Large intestine (tissue), 3 donors: ENCODE measurements at regions not wholly inside any gene's neighbourhood (a gene's known extent, or its start where the extent isn't known, plus 50 kb on each side); places are given as distances from the start of the nearest gene placed in this dataset.
"Not testable (repeated sequence)": the region's sequence is repeated elsewhere in the genome, so short reads cannot be mapped to it uniquely, and the experiment has no call there.

ENCODE experiments used
- DNase-seq, 2 donors: peaks; one replicate each; pipeline versions ENCODE4 v3.0.0 to v3.0.0-alpha.2; 2013
- H3K27ac ChIP-seq: one replicate; pipeline ENCODE4 v1.5.1; 2013; ENCODE audit warnings: low read length
- H3K27me3 ChIP-seq: 2 replicates; pipeline ENCODE4 v1.6.1; 2013; ENCODE audit warnings: low read length; ENCODE audit not compliant: control insufficient read depth, insufficient read depth
- H3K36me3 ChIP-seq: 2 replicates; pipeline ENCODE4 v1.6.1; 2013; ENCODE audit warnings: low read length; ENCODE audit not compliant: control insufficient read depth, insufficient read depth
- H3K4me1 ChIP-seq: one replicate; pipeline ENCODE4 v1.6.1; 2013; ENCODE audit warnings: low read length; ENCODE audit not compliant: control insufficient read depth, insufficient read depth
- H3K4me3 ChIP-seq: one replicate; pipeline ENCODE4 v1.5.1; 2013; ENCODE audit warnings: low read length
- H3K9me3 ChIP-seq: one replicate; pipeline ENCODE4 v1.6.1; 2013; ENCODE audit warnings: mild to moderate bottlenecking, low read depth, low read length, moderate library complexity; ENCODE audit not compliant: control insufficient read depth
- WGBS: methylation state at CpG from one replicate; pipeline ENCODE4 v1.1.5; 2013; ENCODE audit warnings: low lambda C conversion rate; ENCODE audit not compliant: insufficient coverage; 5-methylcytosine and 5-hydroxymethylcytosine counted together

DNA sequence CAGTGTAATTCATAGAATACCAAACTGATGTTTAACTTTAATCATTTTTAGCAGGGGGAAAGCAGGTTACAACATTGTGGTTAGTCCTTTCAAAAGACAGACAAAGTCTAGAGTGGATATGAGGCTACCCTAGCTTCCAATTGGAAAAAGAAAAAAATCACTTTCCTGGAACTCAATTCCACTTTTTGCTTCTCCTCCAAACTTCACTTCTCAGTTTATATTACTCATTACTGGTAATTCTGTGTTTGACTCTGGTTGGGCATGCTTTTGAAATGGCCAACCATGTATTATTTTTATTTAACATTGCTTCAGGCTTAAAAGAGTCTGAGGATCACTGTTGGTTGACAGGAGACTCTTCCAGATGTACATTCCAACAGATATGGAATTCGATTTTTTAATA, 84.8 kb downstream of the RAP2B start:
- no peaks in the 10 kb centered on the region for H3K9me3 ChIP-seq
- 50% methylated on average over 1 of the region's 1 CpG for WGBS
- H3K4me3 ChIP-seq = no peak overlapping the region
- no peaks in the 10 kb centered on the region for H3K4me1 ChIP-seq
- H3K27ac ChIP-seq = no peak overlapping the region
- no peaks in the 10 kb centered on the region for H3K36me3 ChIP-seq
- no peaks in the 10 kb centered on the region for H3K27me3 ChIP-seq
- no peak for DNase-seq

- no CpG with 5 or more reads among the region's 7 CpGs for WGBS
Observed at GRCh38 chr3:153247331-153248330, 85.6 kb downstream of the RAP2B start.

DNA sequence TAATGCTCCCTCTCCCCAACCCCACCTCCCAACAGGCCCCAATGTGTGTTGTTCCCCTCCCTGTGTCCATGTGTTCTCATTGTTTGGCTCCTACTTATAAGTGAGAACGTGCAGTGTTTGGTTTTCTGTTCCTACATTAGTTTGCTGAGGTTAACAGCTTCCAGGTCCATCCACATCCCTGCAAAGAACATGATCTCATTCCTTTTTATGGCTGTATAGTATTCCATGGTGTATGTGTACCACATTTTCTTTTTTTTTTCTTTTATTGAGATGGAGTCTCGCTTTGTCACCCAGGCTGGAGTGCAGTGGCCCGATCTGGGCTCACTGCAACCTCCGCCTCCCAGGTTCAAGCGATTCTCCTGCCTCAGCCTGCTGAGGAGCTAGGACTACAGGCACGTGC, 86.8 kb downstream of the RAP2B start:
- not testable (repeated sequence) for H3K9me3 ChIP-seq, H3K4me3 ChIP-seq, DNase-seq, H3K27me3 ChIP-seq, H3K27ac ChIP-seq, H3K4me1 ChIP-seq, H3K36me3 ChIP-seq
- WGBS = no CpG with 5 or more reads among the region's 6 CpGs

More at GRCh38 chr3:153247331-153248330, 85.6 kb downstream of the RAP2B start:
- Histone ChIP-seq H3K4me1 (no peaks in the 10 kb centered on the region), H3K27me3 (no peaks in the 10 kb centered on the region), H3K27ac (no peak overlapping the region), H3K36me3 (no peaks in the 10 kb centered on the region), H3K4me3 (no peak overlapping the region), H3K9me3 (no peaks in the 10 kb centered on the region)
- DNase-seq = no peak

GRCh38 chr3:153249906-153250305, 87.9 kb downstream of the RAP2B start:
- Histone ChIP-seq H3K4me3 (no peak overlapping the region), H3K27ac (no peak overlapping the region), H3K9me3 (no peaks in the 10 kb centered on the region), H3K27me3 (no peaks in the 10 kb centered on the region), H3K4me1 (no peaks in the 10 kb centered on the region), H3K36me3 (no peaks in the 10 kb centered on the region)
- WGBS = no CpG with 5 or more reads among the region's 2 CpGs
- DNase-seq = no peak

GRCh38 chr3:153250446-153250845, 88.4 kb downstream of the RAP2B start:
- Histone ChIP-seq H3K27ac (no peak overlapping the region), H3K4me3 (no peak overlapping the region), H3K36me3 (no peaks in the 10 kb centered on the region), H3K9me3 (no peaks in the 10 kb centered on the region), H3K4me1 (no peaks in the 10 kb centered on the region), H3K27me3 (no peaks in the 10 kb centered on the region)
- 100% methylated on average over 1 of the region's 2 CpGs for WGBS
- no peak for DNase-seq

GRCh38 chr3:153252963-153253362, 90.9 kb downstream of the RAP2B start:
- no peak overlapping the region for H3K4me3 ChIP-seq
- no CpG with 5 or more reads among the region's 3 CpGs for WGBS
- H3K4me1 ChIP-seq = no peaks in the 10 kb centered on the region
- H3K36me3 ChIP-seq = no peaks in the 10 kb centered on the region
- no peak overlapping the region for H3K27ac ChIP-seq
- DNase-seq = no peak
- no peaks in the 10 kb centered on the region for H3K9me3 ChIP-seq
- no peaks in the 10 kb centered on the region for H3K27me3 ChIP-seq

DNA sequence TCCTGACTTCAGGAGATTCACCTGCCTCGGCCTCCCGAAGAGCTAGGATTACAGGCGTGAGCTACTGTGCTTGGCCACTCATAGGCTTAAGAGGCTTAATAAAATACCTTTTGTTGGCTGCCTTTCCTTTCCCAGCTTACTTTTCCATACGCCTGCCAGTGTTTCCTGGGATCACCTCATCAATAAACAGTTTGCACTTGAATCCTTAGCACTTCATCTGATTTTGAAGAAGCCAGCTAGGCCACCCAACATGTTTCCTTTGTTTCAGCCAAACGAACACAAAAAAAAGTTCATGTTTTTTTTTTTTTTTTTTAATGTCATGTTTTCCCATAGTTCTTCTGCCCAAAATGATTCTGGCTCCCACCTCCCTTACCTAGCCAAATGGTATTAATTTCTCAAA, 92.3 kb downstream of the RAP2B start:
- WGBS = 63% methylated on average over 1 of the region's 5 CpGs
- H3K9me3 ChIP-seq = no peaks in the 10 kb centered on the region
- DNase-seq = no peak
- no peak overlapping the region for H3K27ac ChIP-seq
- H3K27me3 ChIP-seq = no peaks in the 10 kb centered on the region
- no peaks in the 10 kb centered on the region for H3K4me1 ChIP-seq
- H3K4me3 ChIP-seq = no peak overlapping the region
- no peaks in the 10 kb centered on the region for H3K36me3 ChIP-seq

GRCh38 chr3:153257673-153258351, 95.8 kb downstream of the RAP2B start:
- Histone ChIP-seq H3K27me3 (no peaks in the 10 kb centered on the region), H3K36me3 (no peaks in the 10 kb centered on the region), H3K4me1 (no peaks in the 10 kb centered on the region), H3K4me3 (no peak overlapping the region), H3K9me3 (no peaks in the 10 kb centered on the region), H3K27ac (no peak overlapping the region)
- no peak for DNase-seq
- 70% methylated on average over 2 of the region's 2 CpGs for WGBS

DNA sequence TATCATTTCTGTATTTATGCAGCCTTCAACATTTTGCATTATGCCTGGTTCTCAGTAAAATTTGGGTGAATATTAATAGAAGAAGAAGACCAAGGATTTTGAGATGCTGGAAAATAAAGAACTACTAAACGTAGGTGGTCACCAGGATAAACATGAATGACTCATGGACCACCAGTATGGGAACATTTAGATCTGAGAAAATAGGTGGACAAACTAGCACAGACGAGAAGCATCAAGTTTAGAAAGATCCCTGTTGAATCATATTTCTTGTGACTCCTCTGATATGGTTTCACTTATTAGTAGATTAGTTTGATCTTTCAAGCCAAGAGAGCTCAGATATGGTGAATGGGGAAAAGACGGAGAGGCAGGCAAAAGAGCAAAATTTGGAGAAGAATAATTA, 97.9 kb downstream of the RAP2B start:
- 74% methylated on average over 2 of the region's 3 CpGs for WGBS

GRCh38 chr3:153260681-153261080, 98.7 kb downstream of the RAP2B start:
- H3K4me1 ChIP-seq = no peaks in the 10 kb centered on the region
- H3K27ac ChIP-seq = no peak overlapping the region
- H3K36me3 ChIP-seq = no peaks in the 10 kb centered on the region
- H3K9me3 ChIP-seq = no peaks in the 10 kb centered on the region
- no CpG with 5 or more reads among the region's 1 CpG for WGBS
- no peak overlapping the region for H3K4me3 ChIP-seq
- no peak for DNase-seq
- H3K27me3 ChIP-seq = no peaks in the 10 kb centered on the region

More for the DNA sequence above, 97.9 kb downstream of the RAP2B start:
- H3K4me1 ChIP-seq = no peaks in the 10 kb centered on the region
- no peak overlapping the region for H3K4me3 ChIP-seq
- H3K27me3 ChIP-seq = no peaks in the 10 kb centered on the region
- DNase-seq = no peak
- H3K27ac ChIP-seq = no peak overlapping the region
- H3K9me3 ChIP-seq = no peaks in the 10 kb centered on the region
- H3K36me3 ChIP-seq = no peaks in the 10 kb centered on the region
